ENCODE measurements at regions not wholly inside any gene's neighbourhood (a gene's known extent, or its start where the extent isn't known, plus 50 kb on each side); places are given as distances from the start of the nearest gene placed in this dataset.
"Not testable (repeated sequence)": the region's sequence is repeated elsewhere in the genome, so short reads cannot be mapped to it uniquely, and the experiment has no call there.

GRCh38 chr11:70597751-70598625 lies 199.7 kb downstream of the CTTN start:
- H3K36me3 ChIP-seq, result no peaks in the 10 kb centered on the region
- DNase-seq, result no peak
- H3K27ac ChIP-seq, result no peak overlapping the region
- H3K4me1 ChIP-seq, result no peaks in the 10 kb centered on the region
- TF ChIP-seq, protein P1, sequence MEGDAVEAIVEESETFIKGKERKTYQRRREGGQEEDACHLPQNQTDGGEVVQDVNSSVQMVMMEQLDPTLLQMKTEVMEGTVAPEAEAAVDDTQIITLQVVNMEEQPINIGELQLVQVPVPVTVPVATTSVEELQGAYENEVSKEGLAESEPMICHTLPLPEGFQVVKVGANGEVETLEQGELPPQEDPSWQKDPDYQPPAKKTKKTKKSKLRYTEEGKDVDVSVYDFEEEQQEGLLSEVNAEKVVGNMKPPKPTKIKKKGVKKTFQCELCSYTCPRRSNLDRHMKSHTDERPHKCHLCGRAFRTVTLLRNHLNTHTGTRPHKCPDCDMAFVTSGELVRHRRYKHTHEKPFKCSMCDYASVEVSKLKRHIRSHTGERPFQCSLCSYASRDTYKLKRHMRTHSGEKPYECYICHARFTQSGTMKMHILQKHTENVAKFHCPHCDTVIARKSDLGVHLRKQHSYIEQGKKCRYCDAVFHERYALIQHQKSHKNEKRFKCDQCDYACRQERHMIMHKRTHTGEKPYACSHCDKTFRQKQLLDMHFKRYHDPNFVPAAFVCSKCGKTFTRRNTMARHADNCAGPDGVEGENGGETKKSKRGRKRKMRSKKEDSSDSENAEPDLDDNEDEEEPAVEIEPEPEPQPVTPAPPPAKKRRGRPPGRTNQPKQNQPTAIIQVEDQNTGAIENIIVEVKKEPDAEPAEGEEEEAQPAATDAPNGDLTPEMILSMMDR (IDR thresholded peaks at IDR 0.05), result no peak
- no peaks in the 10 kb centered on the region for H3K9me3 ChIP-seq
- no peak overlapping the region for H3K4me3 ChIP-seq
- H3K27me3 ChIP-seq, result peaks cover 0 to 41% of the 10 kb centered on the region in 2 donors
- intact Hi-C loops (cut with DNase I; ENCODE audit: low total_unique reads), result no loop called here

DNA sequence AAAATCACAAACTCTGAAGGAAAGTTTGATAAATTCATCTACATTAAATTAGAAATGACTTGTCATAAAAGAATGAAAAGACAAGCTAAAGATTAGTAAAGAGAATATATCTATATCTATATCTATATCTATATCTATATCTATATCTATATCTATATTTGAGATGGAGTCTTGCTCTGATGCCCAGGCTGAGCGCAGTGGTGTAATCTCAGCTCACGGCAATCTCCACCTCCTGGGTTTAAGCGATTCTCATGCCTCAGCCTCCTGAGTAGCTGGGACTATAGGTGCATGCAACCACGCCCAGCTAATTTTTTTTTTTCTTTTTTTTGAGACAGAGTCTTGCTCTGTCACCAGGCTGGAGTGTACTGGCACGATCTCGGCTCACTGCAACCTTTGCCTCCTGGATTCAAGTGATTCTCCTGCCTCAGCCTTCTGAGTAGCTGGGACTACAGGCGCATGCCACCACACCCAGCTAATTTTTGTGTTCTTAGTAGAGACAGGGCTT lies 202.6 kb downstream of the CTTN start:
- H3K27ac ChIP-seq; DNase-seq; H3K4me3 ChIP-seq; H3K4me1 ChIP-seq; intact Hi-C loops (cut with DNase I; ENCODE audit: low total_unique reads); H3K9me3 ChIP-seq; H3K36me3 ChIP-seq: not testable (repeated sequence)
- H3K27me3 ChIP-seq, result peaks cover 0 to 34% of the 10 kb centered on the region in 2 donors

- H3K36me3 ChIP-seq, result no peaks in the 10 kb centered on the region
- H3K4me1 ChIP-seq, result no peaks in the 10 kb centered on the region
- H3K27ac ChIP-seq, result no peak overlapping the region
- H3K9me3 ChIP-seq, result no peaks in the 10 kb centered on the region
- intact Hi-C loops (cut with DNase I; ENCODE audit: low total_unique reads), result no loop called here
- TF ChIP-seq, protein P1 (IDR thresholded peaks at IDR 0.05), result no peak
- no peak for DNase-seq
- H3K4me3 ChIP-seq, result no peak overlapping the region
- H3K27me3 ChIP-seq, result peaks cover 0 to 29% of the 10 kb centered on the region in 2 donors
These were observed 203.7 kb downstream of the CTTN start for GRCh38 chr11:70601861-70602538.

GRCh38 chr11:70603114-70603755 lies 204.9 kb downstream of the CTTN start:
- TF ChIP-seq, protein P1 (IDR thresholded peaks at IDR 0.05), result no peak
- Histone ChIP-seq H3K4me1 (no peaks in the 10 kb centered on the region), H3K4me3 (no peak overlapping the region), H3K36me3 (no peaks in the 10 kb centered on the region), H3K9me3 (no peaks in the 10 kb centered on the region), H3K27me3 (peaks cover 0 to 34% of the 10 kb centered on the region in 2 donors), H3K27ac (no peak overlapping the region)
- intact Hi-C loops (cut with DNase I; ENCODE audit: low total_unique reads), result no loop called here
- DNase-seq, result no peak

DNA sequence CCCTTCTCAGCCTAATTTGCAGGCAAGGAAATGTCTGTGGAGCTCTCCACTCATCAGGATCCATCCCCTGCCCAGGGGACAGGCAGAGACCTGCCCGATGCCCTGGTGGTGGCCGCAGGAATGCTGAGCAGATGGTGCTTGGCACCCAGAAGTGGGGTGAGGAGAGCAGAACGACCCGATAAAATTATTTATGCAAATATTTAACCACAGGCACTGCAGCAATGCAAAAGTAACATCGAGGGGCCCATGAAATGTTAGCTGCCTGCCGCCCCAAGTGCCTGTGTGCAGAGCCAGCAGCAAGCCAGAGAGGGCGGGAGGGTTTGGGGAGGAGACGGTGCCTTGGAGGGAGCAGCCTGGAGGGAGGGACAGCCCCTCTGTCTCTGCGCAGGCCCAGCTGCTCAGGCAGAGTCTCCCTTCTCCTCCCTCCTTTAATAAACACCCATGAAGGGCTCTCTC lies 205.5 kb downstream of the CTTN start:
- intact Hi-C loops (cut with DNase I; ENCODE audit: low total_unique reads), result no loop called here
- Histone ChIP-seq H3K4me3 (no peak overlapping the region), H3K36me3 (no peaks in the 10 kb centered on the region), H3K27me3 (peaks cover 0 to 39% of the 10 kb centered on the region in 2 donors), H3K4me1 (peaks cover 0 to 4% (median 0%) of the 10 kb centered on the region in 4 donors), H3K9me3 (no peaks in the 10 kb centered on the region), H3K27ac (no peak overlapping the region)
- no peak for DNase-seq
- TF ChIP-seq, protein P1 (IDR thresholded peaks at IDR 0.05), result no peak
